Nephron progenitor cell (in vitro differentiated cells): ENCODE measurements at regions not wholly inside any gene's neighbourhood (a gene's known extent, or its start where the extent isn't known, plus 50 kb on each side); places are given as distances from the start of the nearest gene placed in this dataset.

ENCODE experiments used
- DNase-seq: peaks from one replicate; pipeline ENCODE4 v3.0.0; 2021
- H3K27ac Mint-ChIP-seq: 2 replicates; pipeline ENCODE4 v1.8.0; 2021; ENCODE audit warnings: mild to moderate bottlenecking, moderate library complexity, mixed read lengths
- H3K27me3 Mint-ChIP-seq: 2 replicates; pipeline ENCODE4 v1.8.0; 2021; ENCODE audit warnings: mild to moderate bottlenecking, low read depth, mixed read lengths; ENCODE audit not compliant: poor library complexity
- H3K36me3 Mint-ChIP-seq: 2 replicates; pipeline ENCODE4 v1.8.0; 2021; ENCODE audit warnings: low read depth, mixed read lengths
- H3K4me1 Mint-ChIP-seq: 2 replicates; pipeline ENCODE4 v1.8.0; 2021; ENCODE audit warnings: mixed read lengths
- H3K4me3 Mint-ChIP-seq: 2 replicates; pipeline ENCODE4 v1.8.0; 2021; ENCODE audit warnings: mild to moderate bottlenecking, moderate library complexity, mixed read lengths
- H3K9me3 Mint-ChIP-seq: 2 replicates; pipeline ENCODE4 v1.8.0; 2021; ENCODE audit warnings: mild to moderate bottlenecking, moderate library complexity, mixed read lengths
- CTCF ChIP-seq: fragments of 200-600 bp; sonication (generic); IDR thresholded peaks from 2 replicates; pipeline ENCODE4 v1.5.0; 2021; ENCODE audit warnings: antibody characterized with exemption

- Mint-ChIP-seq H3K36me3 (no peaks in the 10 kb centered on the region), H3K4me1 (peaks cover 19% of the 10 kb centered on the region), H3K9me3 (no peaks in the 10 kb centered on the region), H3K4me3 (no peak overlapping the region), H3K27me3 (peaks cover 20% of the 10 kb centered on the region), H3K27ac (no peak overlapping the region)
- TF ChIP-seq CTCF, result no peak
- DNase-seq, result no peak
Measured at GRCh38 chr11:134575504-134576230, 163.6 kb upstream of the B3GAT1 start.

- no peaks in the 10 kb centered on the region for H3K36me3 Mint-ChIP-seq
- peaks cover 20% of the 10 kb centered on the region for H3K27me3 Mint-ChIP-seq
- H3K9me3 Mint-ChIP-seq, result no peaks in the 10 kb centered on the region
- H3K27ac Mint-ChIP-seq, result no peak overlapping the region
- no peak for DNase-seq
- H3K4me3 Mint-ChIP-seq, result no peak overlapping the region
- no peak for TF ChIP-seq CTCF
- peaks cover 16% of the 10 kb centered on the region for H3K4me1 Mint-ChIP-seq
Measured at GRCh38 chr11:134574947-134575346, 162.9 kb upstream of the B3GAT1 start.

- peaks cover 20% of the 10 kb centered on the region for H3K27me3 Mint-ChIP-seq
- H3K4me1 Mint-ChIP-seq, result peaks cover 15% of the 10 kb centered on the region
- no peak for DNase-seq
- TF ChIP-seq CTCF, result no peak
- no peaks in the 10 kb centered on the region for H3K36me3 Mint-ChIP-seq
- no peak overlapping the region for H3K27ac Mint-ChIP-seq
- H3K9me3 Mint-ChIP-seq, result no peaks in the 10 kb centered on the region
- no peak overlapping the region for H3K4me3 Mint-ChIP-seq
Measured at GRCh38 chr11:134574425-134574824, 162.4 kb upstream of the B3GAT1 start.

GRCh38 chr11:134573857-134574256 is 161.8 kb upstream of the B3GAT1 start:
- Mint-ChIP-seq H3K36me3 (no peaks in the 10 kb centered on the region), H3K9me3 (no peaks in the 10 kb centered on the region), H3K27ac (no peak overlapping the region), H3K4me3 (no peak overlapping the region), H3K27me3 (peaks cover 16% of the 10 kb centered on the region), H3K4me1 (peaks cover 15% of the 10 kb centered on the region)
- no peak for DNase-seq
- no peak for TF ChIP-seq CTCF

- no peaks in the 10 kb centered on the region for H3K9me3 Mint-ChIP-seq
- no peak overlapping the region for H3K27ac Mint-ChIP-seq
- no peak for TF ChIP-seq CTCF
- no peaks in the 10 kb centered on the region for H3K36me3 Mint-ChIP-seq
- H3K4me3 Mint-ChIP-seq, result no peak overlapping the region
- H3K27me3 Mint-ChIP-seq, result peaks cover 17% of the 10 kb centered on the region
- H3K4me1 Mint-ChIP-seq, result peaks cover 14% of the 10 kb centered on the region
- no peak for DNase-seq
Measured at GRCh38 chr11:134572741-134573675, 161.0 kb upstream of the B3GAT1 start.
